Nucleus accumbens (tissue), 56 donors: ENCODE measurements at regions not wholly inside any gene's neighbourhood (a gene's known extent, or its start where the extent isn't known, plus 50 kb on each side); places are given as distances from the start of the nearest gene placed in this dataset.
"Not testable (repeated sequence)": the region's sequence is repeated elsewhere in the genome, so short reads cannot be mapped to it uniquely, and the experiment has no call there.

Experiments used
- DNase-seq, 56 donors: peaks; one replicate each; lab custom pipeline; 2025; lab: John Stamatoyannopoulos, UW

- DNase-seq = not testable (repeated sequence)
Measured at GRCh38 chr9:75273055-75273454, 184.7 kb downstream of the OSTF1 start.

- DNase-seq = no peak
Measured at GRCh38 chr9:75274781-75275180, 186.5 kb downstream of the OSTF1 start.

- no peak for DNase-seq
Measured at GRCh38 chr9:75282047-75282446, 193.7 kb downstream of the OSTF1 start.

GRCh38 chr9:75289332-75289731, 201.0 kb downstream of the OSTF1 start:
- DNase-seq = no peak

GRCh38 chr9:75299324-75299723, 211.0 kb downstream of the OSTF1 start:
- no peak for DNase-seq

- no peak for DNase-seq
Measured at GRCh38 chr9:75333624-75334023, 245.3 kb downstream of the OSTF1 start.

GRCh38 chr9:75358846-75359245, 270.5 kb downstream of the OSTF1 start:
- no peak for DNase-seq

- DNase-seq = no peak
Measured at GRCh38 chr9:75359638-75360037, 271.3 kb downstream of the OSTF1 start.

GRCh38 chr9:75360252-75360651, 271.9 kb downstream of the OSTF1 start:
- DNase-seq = no peak

- DNase-seq = not testable (repeated sequence)
Measured at GRCh38 chr9:75362446-75362845, 274.1 kb downstream of the OSTF1 start.

GRCh38 chr9:75365196-75365595, 276.9 kb downstream of the OSTF1 start:
- no peak for DNase-seq

GRCh38 chr9:75369989-75370388, 281.7 kb downstream of the OSTF1 start:
- DNase-seq = no peak

- DNase-seq = no peak
Measured at GRCh38 chr9:75372499-75373268, 284.4 kb downstream of the OSTF1 start.

GRCh38 chr9:75376680-75377254, 288.5 kb downstream of the OSTF1 start:
- DNase-seq = no peak

- DNase-seq = no peak
Measured at GRCh38 chr9:75378036-75378435, 289.7 kb downstream of the OSTF1 start.

- DNase-seq = no peak
Measured at GRCh38 chr9:75378926-75379325, 290.6 kb downstream of the OSTF1 start.

GRCh38 chr9:75382126-75382525, 293.8 kb downstream of the OSTF1 start:
- DNase-seq = no peak

GRCh38 chr9:75383420-75384034, 295.2 kb downstream of the OSTF1 start:
- not testable (repeated sequence) for DNase-seq

- no peak for DNase-seq
Measured at GRCh38 chr9:75385236-75385635, 296.9 kb downstream of the OSTF1 start.

GRCh38 chr9:75389101-75389500, 300.8 kb downstream of the OSTF1 start:
- DNase-seq = no peak

GRCh38 chr9:75390951-75391350, 302.6 kb downstream of the OSTF1 start:
- no peak for DNase-seq

- no peak for DNase-seq
Measured at GRCh38 chr9:75391497-75391896, 303.2 kb downstream of the OSTF1 start.
